Stimulated activated CD8-positive, alpha-beta memory T cell treated with anti-CD3 and anti-CD28 coated beads, Interleukin-4, amount 100 ng/mL, for 24 hours (primary cell): ENCODE measurements at regions not wholly inside any gene's neighbourhood (a gene's known extent, or its start where the extent isn't known, plus 50 kb on each side); places are given as distances from the start of the nearest gene placed in this dataset.

ENCODE experiments used
- DNase-seq: peaks from one replicate; pipeline ENCODE4 v3.0.0-alpha.2; 2020; ENCODE audit warnings: low read depth

- DNase-seq, result no peak
These were observed 220.2 kb downstream of the IRX2 start for GRCh38 chr5:2531318-2531717.

- DNase-seq, result no peak
These were observed 220.9 kb downstream of the IRX2 start for GRCh38 chr5:2530609-2531008.

GRCh38 chr5:2529371-2530092, 221.9 kb downstream of the IRX2 start:
- no peak for DNase-seq

- DNase-seq, result no peak
These were observed 226.1 kb downstream of the IRX2 start for GRCh38 chr5:2525351-2525750.

- no peak for DNase-seq
These were observed 226.9 kb downstream of the IRX2 start for GRCh38 chr5:2524620-2525019.

- DNase-seq, result no peak
These were observed 228.3 kb downstream of the IRX2 start for GRCh38 chr5:2523180-2523579.

- DNase-seq, result no peak
These were observed 229.1 kb downstream of the IRX2 start for GRCh38 chr5:2522372-2522771.

- DNase-seq, result no peak
These were observed 232.3 kb downstream of the IRX2 start for GRCh38 chr5:2519153-2519552.

- DNase-seq, result no peak
These were observed 234.0 kb downstream of the IRX2 start for GRCh38 chr5:2517451-2517850.

- no peak for DNase-seq
These were observed 236.2 kb downstream of the IRX2 start for GRCh38 chr5:2515180-2515764.

- DNase-seq, result no peak
These were observed 237.0 kb downstream of the IRX2 start for GRCh38 chr5:2514484-2514883.

- no peak for DNase-seq
These were observed 239.8 kb downstream of the IRX2 start for GRCh38 chr5:2511706-2512105.

GRCh38 chr5:2511126-2511525, 240.4 kb downstream of the IRX2 start:
- no peak for DNase-seq

- DNase-seq, result no peak
These were observed 241.9 kb downstream of the IRX2 start for GRCh38 chr5:2509527-2509926.

GRCh38 chr5:2508514-2508913, 243.0 kb downstream of the IRX2 start:
- DNase-seq, result no peak

- DNase-seq, result no peak
These were observed 243.9 kb downstream of the IRX2 start for GRCh38 chr5:2507611-2508010.

GRCh38 chr5:2506603-2507002, 244.9 kb downstream of the IRX2 start:
- no peak for DNase-seq

GRCh38 chr5:2505217-2505616, 246.3 kb downstream of the IRX2 start:
- no peak for DNase-seq

- DNase-seq, result no peak
These were observed 248.4 kb downstream of the IRX2 start for GRCh38 chr5:2502970-2503594.

- DNase-seq, result no peak
These were observed 251.6 kb downstream of the IRX2 start for GRCh38 chr5:2499917-2500316.

- no peak for DNase-seq
These were observed 254.6 kb downstream of the IRX2 start for GRCh38 chr5:2496891-2497290.

- DNase-seq, result no peak
These were observed 255.4 kb downstream of the IRX2 start for GRCh38 chr5:2496126-2496525.

- DNase-seq, result no peak
These were observed 258.1 kb downstream of the IRX2 start for GRCh38 chr5:2493356-2493755.

GRCh38 chr5:2492476-2492875, 259.0 kb downstream of the IRX2 start:
- no peak for DNase-seq
